ENCODE measurements at regions not wholly inside any gene's neighbourhood (a gene's known extent, or its start where the extent isn't known, plus 50 kb on each side); places are given as distances from the start of the nearest gene placed in this dataset.

DNA sequence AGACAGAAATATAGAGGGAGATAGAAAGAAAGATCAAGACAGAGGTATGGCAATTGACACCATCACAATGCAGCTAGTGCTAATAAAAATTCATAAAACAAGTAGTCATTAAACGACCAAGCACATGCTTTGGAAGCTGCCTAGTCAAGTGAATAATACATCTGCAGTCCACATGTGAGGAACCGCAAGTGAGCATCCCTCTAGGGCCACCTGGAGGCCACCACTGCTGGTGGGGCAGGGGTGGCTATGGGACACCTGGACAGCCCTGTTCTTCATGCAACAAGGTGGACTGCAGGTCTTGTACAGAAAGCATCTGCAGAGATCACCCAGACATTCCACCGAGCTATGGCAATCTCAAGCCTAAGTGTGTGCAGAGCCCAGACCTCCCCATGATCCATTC, 451.1 kb upstream of the PFKP start:
- no peak overlapping the region for H3K27ac Mint-ChIP-seq
- CTCF ChIA-PET: no interaction called here
- POLR2A ChIA-PET: no interaction called here
- no peak for DNase-seq
- no peaks in the 10 kb centered on the region for H3K27me3 ChIP-seq (ENCODE audit: control insufficient read depth in 1 of 2, insufficient read depth in 2 of 2, low read length in 2 of 2)
- no peaks in the 10 kb centered on the region for H3K36me3 ChIP-seq (ENCODE audit: insufficient read depth, low read length)
- H3K27ac ChIP-seq (ENCODE audit: low read depth in 1 of 2, low read length in 2 of 2): no peak overlapping the region
- no peaks in the 10 kb centered on the region for H3K4me1 Mint-ChIP-seq (ENCODE audit: low read depth)
- no peak overlapping the region for H3K4me3 ChIP-seq (ENCODE audit: low read length)
- peaks cover 2% of the 10 kb centered on the region for H3K9me3 Mint-ChIP-seq
- H3K9me3 ChIP-seq (ENCODE audit: control insufficient read depth in 1 of 2, insufficient read depth in 1 of 2, low read length in 2 of 2): no peaks in the 10 kb centered on the region
- no peaks in the 10 kb centered on the region for H3K4me1 ChIP-seq (ENCODE audit: insufficient read depth, low read length)
- no peak for ATAC-seq (ENCODE audit: poor library complexity)
- TF ChIP-seq, protein P1, sequence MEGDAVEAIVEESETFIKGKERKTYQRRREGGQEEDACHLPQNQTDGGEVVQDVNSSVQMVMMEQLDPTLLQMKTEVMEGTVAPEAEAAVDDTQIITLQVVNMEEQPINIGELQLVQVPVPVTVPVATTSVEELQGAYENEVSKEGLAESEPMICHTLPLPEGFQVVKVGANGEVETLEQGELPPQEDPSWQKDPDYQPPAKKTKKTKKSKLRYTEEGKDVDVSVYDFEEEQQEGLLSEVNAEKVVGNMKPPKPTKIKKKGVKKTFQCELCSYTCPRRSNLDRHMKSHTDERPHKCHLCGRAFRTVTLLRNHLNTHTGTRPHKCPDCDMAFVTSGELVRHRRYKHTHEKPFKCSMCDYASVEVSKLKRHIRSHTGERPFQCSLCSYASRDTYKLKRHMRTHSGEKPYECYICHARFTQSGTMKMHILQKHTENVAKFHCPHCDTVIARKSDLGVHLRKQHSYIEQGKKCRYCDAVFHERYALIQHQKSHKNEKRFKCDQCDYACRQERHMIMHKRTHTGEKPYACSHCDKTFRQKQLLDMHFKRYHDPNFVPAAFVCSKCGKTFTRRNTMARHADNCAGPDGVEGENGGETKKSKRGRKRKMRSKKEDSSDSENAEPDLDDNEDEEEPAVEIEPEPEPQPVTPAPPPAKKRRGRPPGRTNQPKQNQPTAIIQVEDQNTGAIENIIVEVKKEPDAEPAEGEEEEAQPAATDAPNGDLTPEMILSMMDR (IDR thresholded peaks at IDR 0.05): no peak
- intact Hi-C loops (cut with DNase I, micrococcal nuclease): no loop called here
- H3K36me3 Mint-ChIP-seq (ENCODE audit: low read depth): no peaks in the 10 kb centered on the region
- H3K27me3 Mint-ChIP-seq: no peaks in the 10 kb centered on the region
- H3K4me3 Mint-ChIP-seq: no peak overlapping the region

GRCh38 chr10:2611603-2612002, 455.7 kb upstream of the PFKP start:
- TF ChIP-seq, protein P1 (IDR thresholded peaks at IDR 0.05): no peak
- H3K4me3 Mint-ChIP-seq: no peak overlapping the region
- Histone ChIP-seq H3K36me3 (ENCODE audit: insufficient read depth, low read length) (no peaks in the 10 kb centered on the region), H3K9me3 (ENCODE audit: control insufficient read depth in 1 of 2, insufficient read depth in 1 of 2, low read length in 2 of 2) (no peaks in the 10 kb centered on the region), H3K4me3 (ENCODE audit: low read length) (no peak overlapping the region), H3K27ac (ENCODE audit: low read depth in 1 of 2, low read length in 2 of 2) (no peak overlapping the region), H3K27me3 (ENCODE audit: control insufficient read depth in 1 of 2, insufficient read depth in 2 of 2, low read length in 2 of 2) (no peaks in the 10 kb centered on the region), H3K4me1 (ENCODE audit: insufficient read depth, low read length) (no peaks in the 10 kb centered on the region)
- DNase-seq (no peak), ATAC-seq (ENCODE audit: poor library complexity) (no peak)
- CTCF ChIA-PET: no interaction called here
- no peaks in the 10 kb centered on the region for H3K36me3 Mint-ChIP-seq (ENCODE audit: low read depth)
- POLR2A ChIA-PET: no interaction called here
- H3K27ac Mint-ChIP-seq: no peak overlapping the region
- H3K27me3 Mint-ChIP-seq: peaks cover 19% of the 10 kb centered on the region
- intact Hi-C loops (cut with DNase I, micrococcal nuclease): no loop called here
- H3K9me3 Mint-ChIP-seq: peaks cover 2% of the 10 kb centered on the region
- H3K4me1 Mint-ChIP-seq (ENCODE audit: low read depth): no peaks in the 10 kb centered on the region

GRCh38 chr10:2610946-2611345, 456.4 kb upstream of the PFKP start:
- Mint-ChIP-seq H3K4me3 (no peak overlapping the region), H3K27me3 (peaks cover 19% of the 10 kb centered on the region), H3K9me3 (peaks cover 2% of the 10 kb centered on the region), H3K36me3 (ENCODE audit: low read depth) (no peaks in the 10 kb centered on the region), H3K27ac (no peak overlapping the region), H3K4me1 (ENCODE audit: low read depth) (no peaks in the 10 kb centered on the region)
- CTCF ChIA-PET: no interaction called here
- Histone ChIP-seq H3K9me3 (ENCODE audit: control insufficient read depth in 1 of 2, insufficient read depth in 1 of 2, low read length in 2 of 2) (no peaks in the 10 kb centered on the region), H3K4me1 (ENCODE audit: insufficient read depth, low read length) (no peaks in the 10 kb centered on the region), H3K27ac (ENCODE audit: low read depth in 1 of 2, low read length in 2 of 2) (no peak overlapping the region), H3K27me3 (ENCODE audit: control insufficient read depth in 1 of 2, insufficient read depth in 2 of 2, low read length in 2 of 2) (no peaks in the 10 kb centered on the region), H3K4me3 (ENCODE audit: low read length) (no peak overlapping the region), H3K36me3 (ENCODE audit: insufficient read depth, low read length) (no peaks in the 10 kb centered on the region)
- no peak for ATAC-seq (ENCODE audit: poor library complexity)
- DNase-seq: no peak
- POLR2A ChIA-PET: no interaction called here
- TF ChIP-seq, protein P1 (IDR thresholded peaks at IDR 0.05): no peak
- intact Hi-C loops (cut with DNase I, micrococcal nuclease): no loop called here
